ENCODE measurements at regions not wholly inside any gene's neighbourhood (a gene's known extent, or its start where the extent isn't known, plus 50 kb on each side); places are given as distances from the start of the nearest gene placed in this dataset.

GRCh38 chr16:27642756-27643155 lies 92.8 kb downstream of the KATNIP start:
- TF ChIP-seq SIN3A (IDR thresholded peaks at IDR 0.05; ENCODE audit: borderline replicate concordance, low read depth, low read length), result no peak
- TF ChIP-seq MAX (IDR thresholded peaks at IDR 0.05; ENCODE audit: low read depth), result no peak
- TF ChIP-seq YY1 (IDR thresholded peaks at IDR 0.05; ENCODE audit: low read depth), result no peak
- TF ChIP-seq CTCF (IDR thresholded peaks at IDR 0.05), result peak; percentile 44
- TF ChIP-seq POLR2AphosphoS5 (IDR thresholded peaks at IDR 0.05; ENCODE audit: low read depth, low read length), result no peak
- TF ChIP-seq CHD2 (IDR thresholded peaks at IDR 0.05; ENCODE audit: low read length, partially characterized antibody), result no peak

All from SK-N-SH (cell line).